HG03064 (cell line): ENCODE measurements at regions not wholly inside any gene's neighbourhood (a gene's known extent, or its start where the extent isn't known, plus 50 kb on each side); places are given as distances from the start of the nearest gene placed in this dataset.

Experiments used
- ATAC-seq: cut with Tn5 transposase; IDR thresholded peaks from one replicate; pipeline ENCODE4 v1.9.1; 2021; ENCODE audit warnings: low read depth; ENCODE audit not compliant: unreplicated experiment

DNA sequence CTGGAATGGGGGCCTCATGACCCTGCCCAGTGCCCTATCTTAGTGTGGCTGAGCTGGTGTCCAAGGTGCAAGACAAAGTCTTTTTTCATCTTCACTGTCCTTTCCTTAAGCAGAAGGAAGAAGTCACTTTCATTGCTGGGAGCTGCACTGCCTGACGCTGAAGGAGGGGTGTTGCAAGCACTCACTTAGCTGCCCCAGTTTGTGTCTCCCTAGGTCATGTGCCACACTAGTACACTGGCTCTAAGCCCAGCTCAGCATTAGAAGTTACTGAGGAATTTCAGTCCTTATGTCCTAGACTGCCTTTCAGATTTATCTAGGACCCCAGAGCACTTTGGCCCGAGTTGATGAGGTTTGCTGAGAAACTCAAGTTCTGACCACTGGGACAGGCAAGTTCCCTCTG lies 952.0 kb upstream of the USP15 start:
- ATAC-seq = no peak

DNA sequence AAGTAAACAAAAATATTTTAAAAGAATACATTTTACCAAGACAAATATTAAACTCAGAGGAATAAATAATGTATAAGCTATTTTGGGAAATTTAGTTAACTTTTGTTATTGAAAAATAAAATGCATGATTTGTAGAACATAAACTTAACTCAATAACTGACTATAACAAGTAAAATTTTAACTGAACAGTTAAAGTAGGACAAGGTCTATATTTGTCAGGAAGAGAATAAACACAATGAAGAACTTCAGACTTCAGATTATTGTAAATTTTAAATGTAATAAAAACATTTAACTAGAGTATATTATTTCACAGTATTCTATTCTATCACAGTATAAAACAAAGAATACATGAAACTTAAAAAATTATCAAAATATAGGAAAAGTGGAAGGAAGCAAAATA lies 948.8 kb upstream of the USP15 start:
- ATAC-seq = no peak

DNA sequence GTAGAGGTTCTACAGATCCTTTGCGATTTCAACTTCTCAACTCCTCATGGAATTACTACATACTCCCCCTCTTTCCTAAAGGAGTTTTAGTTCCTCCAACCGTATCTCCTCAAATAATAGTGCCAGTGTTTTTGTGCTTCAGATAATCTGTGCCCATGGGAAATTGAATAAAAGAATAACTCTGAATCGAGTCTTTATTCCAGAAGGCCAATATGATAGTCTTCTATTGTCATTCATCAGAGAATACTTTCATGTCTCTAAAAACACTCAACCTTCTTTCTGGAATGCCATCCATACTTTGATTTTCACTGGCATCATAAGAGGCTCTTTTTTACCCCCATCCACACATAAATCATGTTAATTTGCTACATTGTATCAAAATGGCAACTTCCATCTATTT lies 911.3 kb upstream of the USP15 start:
- ATAC-seq = no peak

DNA sequence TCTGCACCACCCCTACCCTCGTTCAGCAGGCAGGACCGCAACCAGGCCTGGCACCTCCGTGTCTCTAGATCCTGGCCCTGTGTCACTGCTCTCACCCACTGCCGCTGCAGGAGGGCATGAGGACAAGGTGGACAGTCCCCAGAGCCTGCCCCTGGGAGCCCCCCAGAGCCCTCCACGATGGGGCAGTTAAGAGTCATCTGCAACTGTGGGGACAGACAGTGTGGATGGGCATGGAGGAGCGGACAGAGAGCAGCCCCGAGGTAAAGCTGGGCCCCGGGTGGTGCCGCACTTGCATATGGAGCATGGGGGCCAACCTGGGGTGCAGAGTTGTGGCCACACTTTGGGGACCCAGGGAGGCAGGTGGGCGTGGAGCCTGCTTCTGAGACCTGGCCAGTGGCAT lies 905.1 kb upstream of the USP15 start:
- no peak for ATAC-seq

DNA sequence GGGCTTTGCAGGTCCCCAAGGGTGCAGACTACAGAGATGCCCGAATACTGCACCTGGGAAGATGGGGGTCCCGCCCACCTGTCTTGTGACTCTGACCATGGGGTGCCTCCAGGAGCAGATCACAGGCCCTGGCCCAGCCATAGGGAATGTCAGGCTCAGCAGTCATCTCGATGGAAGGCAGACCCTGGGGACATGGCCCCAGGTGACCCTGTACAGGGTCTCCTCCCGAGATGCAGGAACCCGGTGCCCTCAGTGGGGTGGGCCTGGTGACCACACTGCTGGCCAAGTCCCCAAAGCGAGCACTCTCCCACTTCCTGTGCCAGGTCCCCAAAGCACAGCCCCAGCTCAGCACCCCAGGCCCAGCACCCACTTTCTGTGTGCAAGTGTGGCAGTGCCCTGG lies 903.7 kb upstream of the USP15 start:
- ATAC-seq = no peak

DNA sequence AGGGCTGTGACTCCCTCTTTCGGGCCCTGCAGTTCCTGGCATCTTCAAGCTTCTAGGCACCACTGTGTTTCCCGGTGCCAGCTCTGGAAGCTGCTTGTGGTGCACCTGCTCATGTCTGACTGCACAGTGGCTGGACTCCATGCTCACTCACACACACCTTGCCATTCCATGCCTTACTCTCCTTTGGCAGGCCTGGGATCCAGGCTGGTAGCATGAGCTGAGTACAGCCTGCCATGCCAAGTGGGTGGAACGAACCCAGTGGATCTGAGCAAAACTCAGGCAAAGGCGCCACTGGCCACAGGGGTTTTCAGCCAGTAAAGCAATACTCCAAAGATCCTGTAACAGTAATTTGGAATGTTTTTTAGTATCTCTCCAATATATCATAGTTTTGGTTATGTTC lies 902.7 kb upstream of the USP15 start:
- no peak for ATAC-seq

DNA sequence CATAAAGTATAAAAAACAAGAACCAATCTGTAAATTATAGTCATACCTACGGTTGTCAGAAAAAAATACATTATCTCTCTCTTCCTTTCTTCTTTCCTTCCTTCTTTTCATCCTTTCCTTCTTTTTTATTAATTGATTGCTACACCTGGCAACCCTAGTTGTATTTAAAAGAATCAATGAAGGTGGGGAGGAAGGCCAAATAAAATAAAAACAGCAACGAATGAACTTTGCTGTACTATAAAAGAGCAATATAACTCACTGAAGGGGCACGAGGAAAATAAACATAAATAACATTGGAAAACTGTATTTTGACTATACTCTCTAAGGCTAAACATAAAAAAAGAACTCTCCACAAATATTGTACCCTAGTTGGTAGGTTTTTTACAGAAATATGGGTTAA lies 898.2 kb upstream of the USP15 start:
- no peak for ATAC-seq

DNA sequence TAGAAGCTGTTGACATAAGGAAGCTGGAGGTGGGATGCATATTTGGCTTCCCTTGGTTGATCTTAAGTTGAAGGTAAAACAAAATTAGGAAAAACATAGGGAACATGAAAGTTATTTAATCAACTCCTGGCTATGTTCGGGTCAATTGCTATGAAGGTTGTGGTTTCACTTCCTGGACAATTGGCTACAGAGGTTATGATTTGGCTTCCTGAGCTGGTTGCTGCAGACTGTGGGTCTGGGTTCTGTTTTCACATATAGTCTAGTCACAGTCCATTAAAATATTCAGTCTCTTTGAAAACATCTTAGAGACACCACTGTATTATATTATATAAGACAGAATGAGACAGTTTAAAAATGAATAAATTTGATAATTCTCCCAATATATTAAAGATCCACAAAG lies 895.2 kb upstream of the USP15 start:
- ATAC-seq = no peak

DNA sequence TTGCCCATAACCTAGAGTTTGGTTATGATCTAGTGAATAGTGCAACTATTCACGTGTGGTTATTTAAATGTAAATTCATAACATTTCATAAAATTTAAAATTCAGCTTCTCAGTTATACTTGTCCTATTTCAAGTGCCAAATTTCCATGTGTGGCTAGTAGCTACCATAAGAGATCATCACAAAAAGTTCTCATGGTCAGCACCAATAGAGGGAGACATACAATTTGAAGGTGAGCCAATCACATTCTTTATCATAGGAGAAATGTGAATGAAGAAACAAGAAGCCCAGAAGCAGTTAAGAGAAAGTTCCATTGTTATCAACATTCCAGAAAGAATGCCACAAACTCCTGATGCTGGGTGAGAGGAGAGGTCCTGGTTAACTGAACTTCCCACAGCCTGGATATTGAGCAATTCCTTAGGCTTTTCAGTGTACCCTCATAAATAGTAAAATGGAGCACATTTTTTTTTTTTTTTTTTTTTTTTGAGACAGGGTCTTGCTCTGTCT lies 892.9 kb upstream of the USP15 start:
- no peak for ATAC-seq

DNA sequence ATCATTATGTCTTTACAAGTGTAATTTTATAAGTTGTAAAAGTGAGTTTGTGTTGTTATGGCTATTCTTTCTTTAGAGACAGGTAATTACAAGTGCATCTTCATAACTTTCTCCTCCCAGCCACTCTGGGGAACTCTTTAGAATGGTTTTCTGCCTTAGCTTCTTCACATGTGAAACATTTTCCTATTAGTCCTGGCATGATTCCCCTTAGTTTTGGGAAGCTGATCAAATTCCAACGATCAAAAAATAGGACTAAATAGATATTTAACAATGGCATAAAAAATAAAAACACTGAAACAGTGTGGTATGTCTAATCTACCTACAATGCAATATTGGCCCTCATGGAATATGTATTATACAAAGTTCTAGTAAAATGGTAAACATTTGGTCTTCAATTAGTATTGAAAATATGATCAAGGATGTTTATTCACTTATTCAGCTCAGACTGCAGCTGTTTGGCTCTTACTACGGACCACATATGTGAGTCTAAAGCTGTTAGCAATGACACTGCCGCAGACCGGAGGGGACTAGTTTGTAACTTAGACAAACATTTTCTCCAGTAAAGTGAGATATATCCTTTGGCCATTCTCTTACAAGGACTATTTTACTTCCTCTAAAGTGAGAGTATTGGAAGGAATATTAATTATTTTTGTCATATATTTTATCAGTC lies 890.8 kb upstream of the USP15 start:
- no peak for ATAC-seq

DNA sequence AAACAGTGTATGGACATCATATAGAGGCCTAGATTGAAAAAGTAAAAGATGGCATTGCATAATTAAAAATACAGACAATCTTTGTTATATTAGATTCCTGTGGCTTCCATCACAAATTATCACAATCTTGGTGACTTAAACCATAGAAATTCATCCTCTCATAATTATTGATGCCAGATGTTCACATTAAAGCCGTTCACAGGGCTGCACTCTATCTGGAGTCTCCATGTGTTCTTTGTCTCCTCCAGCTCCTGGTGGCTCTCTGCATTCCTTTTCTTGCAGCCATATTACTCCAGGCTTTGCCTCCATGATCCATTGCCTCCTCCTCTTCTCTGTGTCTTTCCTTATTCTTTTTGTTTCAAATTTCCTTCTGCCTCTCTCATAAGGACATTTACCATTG lies 875.7 kb upstream of the USP15 start:
- no peak for ATAC-seq

DNA sequence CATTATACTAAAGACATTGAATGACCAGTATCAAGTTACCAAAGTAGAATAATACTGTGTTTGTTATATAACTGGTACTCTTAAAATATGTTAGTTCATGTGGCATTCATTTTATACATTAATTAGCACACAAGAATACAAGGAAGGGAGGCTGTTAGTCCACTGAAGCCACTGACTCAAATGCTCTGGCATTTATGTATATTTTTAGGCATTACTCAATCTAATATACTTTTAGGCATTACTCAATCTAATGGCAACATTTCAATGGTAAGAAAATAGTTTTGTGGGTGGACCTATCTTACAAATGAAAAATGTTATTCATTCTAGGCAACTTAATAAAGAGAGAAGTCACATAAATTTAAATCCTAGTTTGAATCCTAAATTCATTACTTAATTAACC lies 874.4 kb upstream of the USP15 start:
- no peak for ATAC-seq

DNA sequence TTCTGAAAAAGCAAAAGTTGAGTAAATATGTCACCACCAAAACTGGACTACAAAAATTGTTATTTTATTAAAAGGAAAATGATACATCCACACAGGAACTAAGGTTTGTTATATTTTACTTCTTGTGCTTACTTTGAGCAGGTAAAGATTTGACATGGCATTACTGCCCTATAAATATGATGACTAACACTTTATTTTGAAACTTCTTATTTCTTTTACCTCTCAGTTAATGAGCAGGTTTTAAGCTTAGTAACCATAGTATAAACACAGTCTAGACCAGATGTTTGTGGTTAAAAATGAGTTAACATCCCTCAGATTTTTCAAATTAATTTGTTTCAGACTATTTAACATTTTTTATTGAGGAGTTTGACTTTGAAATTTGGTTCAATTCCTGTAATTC lies 862.5 kb upstream of the USP15 start:
- no peak for ATAC-seq

DNA sequence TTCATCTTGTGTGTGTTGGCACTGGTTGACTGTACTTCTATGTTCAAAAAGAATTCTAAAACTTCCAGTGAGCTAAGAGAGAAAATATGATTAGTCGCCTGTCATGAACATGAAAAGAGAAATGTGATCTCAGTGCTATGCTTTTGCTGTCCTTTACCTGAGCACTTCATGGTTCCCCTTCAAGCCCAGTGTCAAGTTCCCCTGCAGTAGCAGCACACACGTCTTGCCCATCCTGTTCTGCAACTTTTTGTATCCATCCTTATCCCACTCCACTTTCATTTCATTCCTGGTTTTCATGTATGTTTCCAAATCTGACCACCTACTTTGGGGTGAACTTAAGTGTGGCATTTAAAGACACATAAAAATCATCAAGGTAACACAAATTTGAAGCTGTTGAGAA lies 848.0 kb upstream of the USP15 start:
- ATAC-seq = no peak

DNA sequence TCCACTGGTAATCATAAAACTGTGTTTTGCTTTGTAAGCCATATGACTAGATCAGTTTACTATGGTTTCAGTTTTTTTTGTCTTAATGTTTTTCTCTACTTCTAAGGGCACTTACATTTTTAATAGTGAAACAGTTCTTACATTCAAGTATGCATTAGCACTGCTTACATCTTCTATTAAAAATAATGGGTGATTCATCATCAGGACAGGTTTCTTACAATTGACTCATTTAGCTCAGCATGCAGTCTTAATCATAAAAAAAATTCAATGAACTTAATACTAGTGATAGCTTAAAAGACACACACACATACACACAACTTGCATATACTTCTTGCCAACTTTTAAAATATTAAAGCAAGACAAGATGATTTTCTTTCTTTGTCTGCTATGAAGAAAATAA lies 845.7 kb upstream of the USP15 start:
- no peak for ATAC-seq

DNA sequence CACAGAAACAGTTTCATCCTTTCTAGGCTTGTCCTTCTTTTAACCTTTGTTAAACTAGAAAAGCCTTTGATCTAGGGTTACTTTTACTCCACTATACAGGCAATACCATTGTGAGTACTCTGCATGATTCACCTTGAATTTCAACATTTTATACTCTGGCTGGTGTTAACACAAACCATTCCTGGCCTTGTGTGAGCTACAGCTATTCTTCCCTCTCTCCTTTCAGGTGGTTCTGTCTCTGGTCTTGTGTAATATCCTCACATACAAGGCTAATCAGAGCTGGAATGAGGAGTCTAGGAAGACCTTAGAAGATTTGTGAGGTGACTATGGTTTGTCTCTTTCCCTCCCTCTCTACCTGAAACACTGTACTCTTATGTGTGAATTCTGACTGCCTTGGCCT lies 837.4 kb upstream of the USP15 start:
- no peak for ATAC-seq

DNA sequence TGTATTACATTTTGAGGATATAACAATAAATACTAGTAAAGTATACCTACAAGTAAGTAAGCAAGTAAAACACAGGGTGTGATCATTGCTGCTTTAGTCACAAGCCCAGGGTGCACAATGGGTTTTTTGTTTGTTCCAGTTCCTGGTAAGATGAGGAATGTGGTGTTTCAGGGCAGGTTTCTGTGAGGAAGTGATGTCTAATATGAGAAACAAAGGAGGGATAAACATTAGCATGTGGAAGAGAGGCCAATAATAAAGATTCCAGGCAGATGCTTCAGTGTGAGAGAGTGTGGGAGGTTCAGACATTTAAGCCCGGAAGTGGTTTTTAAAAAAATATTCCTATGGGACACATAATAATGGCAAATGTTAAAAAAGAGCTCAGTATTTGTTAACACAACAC lies 808.1 kb upstream of the USP15 start:
- no peak for ATAC-seq

DNA sequence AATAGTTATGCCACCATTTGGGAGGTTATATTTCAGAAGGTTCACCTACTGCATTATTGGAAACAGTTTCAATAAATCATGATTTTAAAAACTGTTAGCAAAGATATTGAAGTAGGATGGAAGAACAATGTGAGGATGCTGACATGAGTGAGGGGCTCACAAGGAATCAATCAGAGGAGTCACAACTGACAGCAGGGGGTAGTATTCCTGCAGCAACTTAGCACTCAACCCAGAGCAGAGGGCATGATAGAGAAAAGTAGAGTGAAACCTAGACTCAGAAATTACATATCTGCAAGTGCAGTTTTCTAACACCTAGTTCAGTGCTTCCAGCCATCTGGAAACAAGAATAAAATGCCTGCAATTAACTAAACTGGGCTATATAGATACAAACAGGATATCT lies 772.5 kb upstream of the USP15 start:
- no peak for ATAC-seq

DNA sequence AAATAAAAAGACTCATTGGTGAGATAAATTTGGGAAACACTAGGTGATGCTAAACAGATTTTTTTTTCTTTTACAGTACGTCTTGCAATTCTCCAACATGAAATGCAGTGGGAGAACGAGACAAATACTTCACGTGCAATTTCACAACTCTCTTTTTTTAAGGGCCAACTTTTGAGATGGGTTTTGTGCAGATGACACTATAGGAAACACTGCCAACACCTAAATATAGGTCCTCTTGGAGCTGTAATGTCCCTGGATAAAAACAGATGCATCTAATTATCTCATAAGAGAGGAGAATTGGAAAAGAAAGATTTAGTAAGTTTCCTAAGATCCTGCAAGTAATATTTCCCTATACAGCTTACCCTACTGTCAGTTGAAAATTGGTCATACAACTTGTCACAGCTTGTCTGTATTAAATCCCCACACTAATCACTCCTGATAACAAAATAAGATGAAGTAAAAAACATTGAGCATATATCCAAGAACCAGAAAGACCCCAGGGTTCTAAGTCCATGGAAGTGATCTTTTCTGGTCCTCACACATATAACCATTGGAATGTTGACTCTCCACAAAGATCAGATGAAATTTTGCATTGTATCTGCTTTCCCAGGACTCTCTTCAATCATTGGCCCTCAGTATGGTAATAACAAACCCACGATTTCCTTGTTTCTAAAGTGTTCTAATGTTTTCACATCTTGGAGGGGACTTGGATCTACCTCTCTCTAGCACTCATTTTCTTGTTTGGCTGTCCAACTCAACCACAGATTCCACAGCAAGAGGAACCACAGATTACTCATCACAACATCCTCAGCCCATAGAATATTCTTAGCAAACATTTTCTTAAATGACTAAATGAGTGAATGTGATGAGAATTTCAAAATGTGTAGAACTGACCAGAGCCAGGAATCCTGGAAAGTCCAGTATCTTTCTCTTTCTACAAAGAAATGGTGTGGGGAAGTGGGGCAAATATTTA lies 769.4 kb upstream of the USP15 start:
- no peak for ATAC-seq

DNA sequence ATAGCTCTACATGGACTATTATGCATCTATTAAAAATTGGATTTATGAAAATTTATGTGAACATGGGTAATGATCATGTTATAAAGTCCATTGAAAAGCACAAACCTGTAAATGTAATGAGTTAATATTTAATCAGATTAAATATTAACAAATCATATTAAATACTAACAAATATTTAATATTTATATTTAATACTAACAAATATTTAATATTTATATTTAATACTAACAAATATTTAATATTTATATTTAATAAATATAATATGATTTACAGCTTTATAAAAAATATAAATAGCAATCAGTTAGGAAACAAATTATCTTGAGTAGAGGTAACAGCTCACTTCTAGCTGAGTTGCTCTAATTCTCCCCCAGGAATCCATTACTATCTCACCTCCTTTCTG lies 758.0 kb upstream of the USP15 start:
- ATAC-seq = no peak

DNA sequence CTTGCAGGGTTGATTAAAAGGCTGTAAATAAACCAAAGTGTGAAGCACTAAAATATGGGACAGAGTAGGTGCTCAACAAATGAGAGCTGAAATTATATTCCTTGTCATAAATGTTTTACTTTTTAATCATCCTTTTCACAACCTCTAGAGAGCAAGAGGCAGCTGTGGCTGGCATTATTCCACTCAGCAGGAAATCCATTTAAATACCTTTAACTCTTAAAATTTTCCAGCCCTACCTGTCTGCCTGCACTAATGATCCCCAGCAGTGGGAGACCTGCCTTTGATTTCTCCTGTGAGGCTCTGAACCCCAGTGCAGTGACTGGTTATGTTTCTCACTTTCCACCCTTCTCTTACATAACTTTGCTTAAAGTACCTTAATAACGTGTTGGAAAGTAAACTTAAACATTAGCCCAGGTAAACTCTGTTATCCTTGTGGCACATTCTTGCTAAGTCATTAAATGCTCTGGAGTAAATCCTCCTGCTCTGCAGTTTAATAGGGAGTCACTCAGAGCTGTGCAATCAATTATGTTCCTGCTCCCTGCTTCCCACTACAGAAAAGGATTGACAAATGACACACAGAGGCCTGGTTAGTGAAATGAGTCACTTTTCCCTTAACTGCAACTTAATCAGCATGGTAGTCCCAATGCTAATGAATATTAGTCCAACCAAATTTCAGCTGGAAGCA lies 755.7 kb upstream of the USP15 start:
- ATAC-seq = no peak
